ENCODE measurements at regions not wholly inside any gene's neighbourhood (a gene's known extent, or its start where the extent isn't known, plus 50 kb on each side); places are given as distances from the start of the nearest gene placed in this dataset.

- ATAC-seq (no peak), DNase-seq (no peak)
- H3K27ac ChIP-seq, result no peak overlapping the region
- no peaks in the 10 kb centered on the region for H3K9me3 ChIP-seq
- H3K4me3 ChIP-seq, result no peak overlapping the region
- intact Hi-C loops (cut with DNase I), result no loop called here
- peaks cover 0 to 5% (median 0%) of the 10 kb centered on the region in 3 donors for H3K27me3 ChIP-seq (ENCODE audit: insufficient read depth in 3 of 3, low read length in 2 of 3)
- no peaks in the 10 kb centered on the region for H3K4me1 ChIP-seq
- TF ChIP-seq CTCF (IDR thresholded peaks at IDR 0.05), result no peak
- WGBS, 3 donors, result 89 to 95% (median 90%) methylated on average over 21 to 22 of the region's 22 CpGs
- H3K36me3 ChIP-seq (ENCODE audit: insufficient read depth in 1 of 2, low read depth in 1 of 2), result no peaks in the 10 kb centered on the region
Measured at GRCh38 chr22:48851933-48852549, 975.6 kb downstream of the BRD1 start.

GRCh38 chr22:48850658-48851287, 976.9 kb downstream of the BRD1 start:
- Histone ChIP-seq H3K4me1 (no peaks in the 10 kb centered on the region), H3K9me3 (no peaks in the 10 kb centered on the region), H3K27ac (no peak overlapping the region), H3K4me3 (no peak overlapping the region), H3K36me3 (ENCODE audit: insufficient read depth in 1 of 2, low read depth in 1 of 2) (no peaks in the 10 kb centered on the region), H3K27me3 (ENCODE audit: insufficient read depth in 3 of 3, low read length in 2 of 3) (peaks cover 0 to 5% (median 0%) of the 10 kb centered on the region in 3 donors)
- DNase-seq, result no peak
- 84 to 87% (median 85%) methylated on average over 15 to 16 of the region's 16 CpGs for WGBS, 3 donors
- intact Hi-C loops (cut with DNase I), result no loop called here
- no peak for TF ChIP-seq CTCF (IDR thresholded peaks at IDR 0.05)
- ATAC-seq, result no peak

- H3K9me3 ChIP-seq, result no peaks in the 10 kb centered on the region
- no peak overlapping the region for H3K4me3 ChIP-seq
- no peak for TF ChIP-seq CTCF (IDR thresholded peaks at IDR 0.05)
- DNase-seq, result no peak
- intact Hi-C loops (cut with DNase I), result no loop called here
- H3K4me1 ChIP-seq, result no peaks in the 10 kb centered on the region
- no peaks in the 10 kb centered on the region for H3K36me3 ChIP-seq (ENCODE audit: insufficient read depth in 1 of 2, low read depth in 1 of 2)
- ATAC-seq, result no peak
- 63 to 70% (median 70%) methylated on average over 7 to 12 of the region's 13 CpGs for WGBS, 3 donors
- H3K27ac ChIP-seq, result no peak overlapping the region
- peaks cover 0 to 7% (median 0%) of the 10 kb centered on the region in 3 donors for H3K27me3 ChIP-seq (ENCODE audit: insufficient read depth in 3 of 3, low read length in 2 of 3)
Measured at GRCh38 chr22:48849963-48850657, 977.6 kb downstream of the BRD1 start.

GRCh38 chr22:48849219-48849912, 978.3 kb downstream of the BRD1 start:
- Histone ChIP-seq H3K27me3 (ENCODE audit: insufficient read depth in 3 of 3, low read length in 2 of 3) (peaks cover 0 to 9% (median 1%) of the 10 kb centered on the region in 3 donors), H3K4me3 (no peak overlapping the region), H3K9me3 (no peaks in the 10 kb centered on the region), H3K4me1 (no peaks in the 10 kb centered on the region), H3K27ac (no peak overlapping the region), H3K36me3 (ENCODE audit: insufficient read depth in 1 of 2, low read depth in 1 of 2) (no peaks in the 10 kb centered on the region)
- no peak for TF ChIP-seq CTCF (IDR thresholded peaks at IDR 0.05)
- ATAC-seq (no peak), DNase-seq (no peak)
- intact Hi-C loops (cut with DNase I), result no loop called here
- 31 to 42% (median 34%) methylated on average over 8 of the region's 8 CpGs for WGBS, 3 donors

Measured in psoas muscle (tissue), 7 donors.